Neural cell (in vitro differentiated cells): ENCODE measurements at regions not wholly inside any gene's neighbourhood (a gene's known extent, or its start where the extent isn't known, plus 50 kb on each side); places are given as distances from the start of the nearest gene placed in this dataset.

Experiments used
- H2AFZ ChIP-seq: fragments of 200-600, 300-800 bp; sonication (generic), shearing (Covaris generic); 2 replicates; pipeline ENCODE4 v1.6.0; 2014; ENCODE audit warnings: low read depth, mild to moderate bottlenecking, antibody characterized with exemption, low read length, moderate library complexity
- H3F3A ChIP-seq: fragments of 200-600 bp; shearing (Covaris generic); 2 replicates; pipeline ENCODE4 v1.6.1; 2016; ENCODE audit warnings: mild to moderate bottlenecking, moderate library complexity, mixed read lengths, antibody characterized with exemption, low read length; ENCODE audit not compliant: insufficient read depth, poor library complexity, severe bottlenecking
- H3K27ac ChIP-seq: fragments of 200-600, 300-800 bp; sonication (generic), shearing (Covaris generic); 2 replicates; pipeline ENCODE4 v1.5.1; 2014; ENCODE audit warnings: mild to moderate bottlenecking, low read length, moderate library complexity
- H3K27me3 ChIP-seq: fragments of 300-800, 200-600 bp; sonication (generic), shearing (Covaris generic); 2 replicates; pipeline ENCODE4 v1.6.0; 2014; ENCODE audit warnings: mild to moderate bottlenecking, low read depth, low read length, moderate library complexity; ENCODE audit not compliant: insufficient read depth
- H3K36me3 ChIP-seq: fragments of 300-800, 200-600 bp; sonication (generic), shearing (Covaris generic); 2 replicates; pipeline ENCODE4 v1.5.1; 2014; ENCODE audit warnings: mild to moderate bottlenecking, antibody characterized with exemption, low read length, moderate library complexity; ENCODE audit not compliant: insufficient read depth
- H3K4me2 ChIP-seq: fragments of 300-800, 200-600 bp; sonication (generic), shearing (Covaris generic); 2 replicates; pipeline ENCODE4 v1.6.0; 2014; ENCODE audit warnings: mild to moderate bottlenecking, low read length
- H3K4me3 ChIP-seq: fragments of 300-800, 200-600 bp; sonication (generic), shearing (Covaris generic); 2 replicates; pipeline ENCODE4 v1.5.1; 2014; ENCODE audit warnings: mild to moderate bottlenecking, low read length, moderate library complexity
- H3K79me2 ChIP-seq: fragments of 200-600 bp; shearing (Covaris generic); replicated peaks from 2 replicates; pipeline ENCODE4 v1.6.0; 2014; ENCODE audit warnings: mild to moderate bottlenecking, low read length, moderate library complexity; ENCODE audit not compliant: insufficient read depth
- H3K9ac ChIP-seq: fragments of 300-800, 200-600 bp; sonication (generic), shearing (Covaris generic); 2 replicates; pipeline ENCODE4 v1.6.1; 2016; ENCODE audit warnings: mild to moderate bottlenecking, low read length, mixed read lengths
- H3K9me2 ChIP-seq: fragments of 200-600 bp; shearing (Covaris generic); 2 replicates; pipeline ENCODE4 v1.6.1; 2016; ENCODE audit warnings: mild to moderate bottlenecking, low read length, mixed read lengths; ENCODE audit not compliant: insufficient read depth
- H3K9me3 ChIP-seq: fragments of 200-600, 300-800 bp; sonication (generic), shearing (Covaris generic); 2 replicates; pipeline ENCODE4 v1.6.1; 2016; ENCODE audit warnings: mild to moderate bottlenecking, mixed run types, low read length, moderate library complexity, mixed read lengths
- H4K20me1 ChIP-seq: fragments of 200-600 bp; shearing (Covaris generic); 2 replicates; pipeline ENCODE4 v1.6.1; 2016; ENCODE audit warnings: mild to moderate bottlenecking, mixed run types; ENCODE audit not compliant: insufficient read depth
- CTCF ChIP-seq: fragments of 450-650 bp; IDR thresholded peaks from 2 replicates; pipeline ENCODE4 v1.5.1; 2014; ENCODE audit warnings: antibody characterized with exemption, mild to moderate bottlenecking, moderate library complexity; ENCODE audit not compliant: poor library complexity, severe bottlenecking
- EP300 ChIP-seq: fragments of 450-650 bp; conservative IDR thresholded peaks from 2 replicates; pipeline ENCODE4 v1.6.1; 2014; ENCODE audit warnings: antibody characterized with exemption, mild to moderate bottlenecking, moderate library complexity; ENCODE audit not compliant: poor library complexity, severe bottlenecking
- EZH2 ChIP-seq: fragments of 200-600, 300-800 bp; shearing (Covaris generic), sonication (generic); IDR thresholded peaks from 2 replicates; pipeline ENCODE4 v1.6.1; 2014; ENCODE audit warnings: antibody characterized with exemption, low read length, borderline replicate concordance, mild to moderate bottlenecking; ENCODE audit not compliant: insufficient read depth, poor library complexity, severe bottlenecking
- MXI1 ChIP-seq: fragments of 450-650 bp; conservative IDR thresholded peaks from 2 replicates; pipeline ENCODE4 v1.6.1; 2014; ENCODE audit warnings: antibody characterized with exemption, mild to moderate bottlenecking; ENCODE audit not compliant: poor library complexity, severe bottlenecking
- POLR2AphosphoS5 ChIP-seq: IDR thresholded peaks from 2 replicates; pipeline ENCODE4 v1.6.1; 2012
- RAD21 ChIP-seq: fragments of 450-650 bp; conservative IDR thresholded peaks from 2 replicates; pipeline ENCODE4 v1.6.1; 2014; ENCODE audit warnings: antibody characterized with exemption, mild to moderate bottlenecking, moderate library complexity
- REST ChIP-seq: IDR thresholded peaks from 2 replicates; pipeline ENCODE4 v1.6.1; 2012; ENCODE audit warnings: borderline replicate concordance
- SMC3 ChIP-seq: fragments of 450-650 bp; conservative IDR thresholded peaks from 2 replicates; pipeline ENCODE4 v1.6.1; 2014; ENCODE audit warnings: antibody characterized with exemption, mild to moderate bottlenecking, moderate library complexity; ENCODE audit not compliant: poor library complexity
- TAF1 ChIP-seq: IDR thresholded peaks from 2 replicates; pipeline ENCODE4 v1.6.1; 2012; ENCODE audit warnings: low read depth

- Histone ChIP-seq H3K27me3 (no peaks in the 10 kb centered on the region), H3K27ac (no peak overlapping the region), H2AFZ (no peak overlapping the region), H3K36me3 (no peaks in the 10 kb centered on the region), H3F3A (no peaks in the 10 kb centered on the region), H3K9me2 (no peaks in the 10 kb centered on the region), H3K9ac (no peak overlapping the region), H3K4me3 (no peak overlapping the region), H3K9me3 (no peaks in the 10 kb centered on the region), H3K4me2 (no peak overlapping the region), H4K20me1 (no peaks in the 10 kb centered on the region), H3K79me2 (no peaks in the 10 kb centered on the region)
- TF ChIP-seq CTCF (no peak), REST (no peak), EP300 (no peak), EZH2 (no peak), RAD21 (no peak), TAF1 (no peak), MXI1 (no peak), SMC3 (no peak), POLR2AphosphoS5 (no peak)
Observed at GRCh38 chrX:145923376-145923775, 105.7 kb downstream of the SLITRK2 start.

- no peak for TF ChIP-seq TAF1
- no peak for TF ChIP-seq SMC3
- no peak for TF ChIP-seq EP300
- no peak for TF ChIP-seq POLR2AphosphoS5
- no peak for TF ChIP-seq EZH2
- no peak for TF ChIP-seq MXI1
- H3K9ac ChIP-seq = no peak overlapping the region
- no peaks in the 10 kb centered on the region for H3K79me2 ChIP-seq
- H3K27ac ChIP-seq = no peak overlapping the region
- no peak overlapping the region for H2AFZ ChIP-seq
- H4K20me1 ChIP-seq = no peaks in the 10 kb centered on the region
- H3F3A ChIP-seq = no peaks in the 10 kb centered on the region
- no peaks in the 10 kb centered on the region for H3K9me2 ChIP-seq
- H3K4me2 ChIP-seq = no peak overlapping the region
- no peaks in the 10 kb centered on the region for H3K36me3 ChIP-seq
- no peaks in the 10 kb centered on the region for H3K27me3 ChIP-seq
- H3K9me3 ChIP-seq = no peaks in the 10 kb centered on the region
- H3K4me3 ChIP-seq = no peak overlapping the region
Observed at GRCh38 chrX:145936769-145937168, 119.1 kb downstream of the SLITRK2 start.

GRCh38 chrX:145949056-145949455 is 131.4 kb downstream of the SLITRK2 start:
- Histone ChIP-seq H3K4me2 (no peak overlapping the region), H3K79me2 (no peaks in the 10 kb centered on the region), H3K9me3 (no peaks in the 10 kb centered on the region), H3F3A (no peaks in the 10 kb centered on the region), H3K27me3 (no peaks in the 10 kb centered on the region), H4K20me1 (no peaks in the 10 kb centered on the region), H3K36me3 (no peaks in the 10 kb centered on the region), H3K27ac (no peak overlapping the region), H2AFZ (no peak overlapping the region), H3K9me2 (no peaks in the 10 kb centered on the region), H3K4me3 (no peak overlapping the region), H3K9ac (no peak overlapping the region)
- TF ChIP-seq CTCF (no peak), EZH2 (no peak), TAF1 (no peak), RAD21 (no peak), SMC3 (no peak), MXI1 (no peak), REST (no peak), POLR2AphosphoS5 (no peak), EP300 (no peak)
